ENCODE measurements at regions not wholly inside any gene's neighbourhood (a gene's known extent, or its start where the extent isn't known, plus 50 kb on each side); places are given as distances from the start of the nearest gene placed in this dataset.

DNA sequence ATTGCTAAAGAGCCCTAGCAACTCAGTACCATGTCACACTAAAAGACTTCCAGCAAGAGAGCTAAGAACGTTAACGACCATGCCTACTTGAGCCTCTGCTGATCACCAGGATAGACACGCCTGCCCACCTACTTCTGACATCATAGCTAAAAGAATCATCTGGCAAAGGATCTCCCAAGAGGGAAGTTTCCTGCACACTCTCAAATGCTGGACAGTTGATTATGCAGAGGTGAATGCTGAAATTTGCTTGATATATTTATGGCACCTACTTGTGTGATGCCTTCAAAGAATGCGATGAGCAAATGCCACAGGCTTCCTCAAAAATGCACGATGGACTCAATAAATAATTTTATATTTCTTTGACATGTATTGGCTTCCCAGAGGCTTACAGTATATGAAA is 113.6 kb downstream of the GALC start:
- DNase-seq: no peak

DNA sequence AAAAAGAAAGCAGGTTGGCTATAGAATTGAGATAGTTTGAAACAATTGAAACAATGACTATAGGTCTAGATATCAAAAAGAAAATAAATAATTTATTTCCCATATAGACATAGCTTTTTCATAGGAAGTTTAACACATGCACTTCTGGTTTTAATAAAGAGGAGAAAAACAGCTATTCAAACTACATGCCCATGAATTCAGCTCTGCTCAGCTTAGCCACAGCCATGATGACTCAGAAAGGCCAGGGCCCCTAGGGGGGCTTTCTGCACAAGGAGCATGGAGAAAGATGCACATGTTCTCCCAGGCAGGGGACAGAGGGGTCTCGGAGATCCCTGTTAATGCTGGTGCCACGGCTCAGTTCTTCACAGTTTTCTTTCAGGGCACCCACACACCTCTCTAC is 114.0 kb downstream of the GALC start:
- no peak for DNase-seq

DNA sequence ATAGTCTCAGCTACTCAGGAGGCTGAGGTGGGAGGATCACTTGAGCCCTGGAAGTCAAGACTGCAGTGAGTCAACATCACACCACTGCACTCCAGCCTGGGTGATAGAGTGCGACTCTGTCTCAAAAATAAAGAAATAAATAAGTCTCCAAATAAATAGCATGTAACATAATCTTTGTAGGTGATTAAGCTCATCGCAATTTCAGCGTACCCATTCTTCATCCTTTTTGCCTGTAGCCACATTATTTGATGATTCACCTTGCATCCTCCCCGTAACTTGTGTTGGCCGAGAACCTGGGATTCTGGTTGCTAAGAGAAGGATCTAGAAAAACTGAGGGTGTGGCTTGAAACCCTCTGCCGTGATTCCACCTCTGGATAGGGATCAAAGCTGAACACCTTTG is 115.1 kb downstream of the GALC start:
- DNase-seq: no peak

DNA sequence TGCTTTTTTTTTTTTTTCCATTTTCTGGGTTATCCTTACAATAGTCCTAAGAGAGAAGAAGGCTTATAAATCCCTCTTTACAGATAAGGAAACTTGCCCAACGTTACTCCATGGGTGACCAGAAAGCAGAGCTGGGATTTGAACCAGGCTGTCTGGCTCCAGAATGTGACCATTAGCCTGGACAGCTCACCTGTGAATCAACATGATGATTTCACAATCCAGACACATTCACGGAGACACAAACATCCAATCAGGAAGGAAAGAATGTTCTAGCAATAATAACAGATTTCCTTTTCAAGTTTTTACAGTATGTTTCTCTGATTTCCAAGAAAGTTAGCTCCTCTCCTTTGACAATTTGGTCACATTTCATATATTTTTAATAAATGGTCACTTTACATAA is 118.3 kb downstream of the GALC start:
- no peak for DNase-seq

DNA sequence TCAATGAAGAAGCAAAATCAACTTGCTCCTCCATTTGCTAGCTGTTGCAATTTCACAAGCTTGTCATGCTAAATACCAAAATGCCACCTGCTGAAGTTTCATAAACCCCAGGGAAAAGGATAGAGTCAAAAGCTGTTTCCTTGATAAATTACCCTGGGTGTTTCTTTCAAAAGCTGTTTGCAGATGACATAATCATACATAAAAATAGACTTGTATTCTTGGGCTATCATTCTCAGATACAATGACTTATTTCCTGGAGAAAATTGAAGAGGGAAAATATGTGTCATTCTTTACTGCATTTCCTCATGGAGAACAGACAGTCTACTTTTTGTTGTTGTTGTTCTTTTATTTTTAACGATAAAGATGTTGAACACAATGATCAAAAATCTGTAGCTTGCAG is 119.2 kb downstream of the GALC start:
- no peak for DNase-seq

DNA sequence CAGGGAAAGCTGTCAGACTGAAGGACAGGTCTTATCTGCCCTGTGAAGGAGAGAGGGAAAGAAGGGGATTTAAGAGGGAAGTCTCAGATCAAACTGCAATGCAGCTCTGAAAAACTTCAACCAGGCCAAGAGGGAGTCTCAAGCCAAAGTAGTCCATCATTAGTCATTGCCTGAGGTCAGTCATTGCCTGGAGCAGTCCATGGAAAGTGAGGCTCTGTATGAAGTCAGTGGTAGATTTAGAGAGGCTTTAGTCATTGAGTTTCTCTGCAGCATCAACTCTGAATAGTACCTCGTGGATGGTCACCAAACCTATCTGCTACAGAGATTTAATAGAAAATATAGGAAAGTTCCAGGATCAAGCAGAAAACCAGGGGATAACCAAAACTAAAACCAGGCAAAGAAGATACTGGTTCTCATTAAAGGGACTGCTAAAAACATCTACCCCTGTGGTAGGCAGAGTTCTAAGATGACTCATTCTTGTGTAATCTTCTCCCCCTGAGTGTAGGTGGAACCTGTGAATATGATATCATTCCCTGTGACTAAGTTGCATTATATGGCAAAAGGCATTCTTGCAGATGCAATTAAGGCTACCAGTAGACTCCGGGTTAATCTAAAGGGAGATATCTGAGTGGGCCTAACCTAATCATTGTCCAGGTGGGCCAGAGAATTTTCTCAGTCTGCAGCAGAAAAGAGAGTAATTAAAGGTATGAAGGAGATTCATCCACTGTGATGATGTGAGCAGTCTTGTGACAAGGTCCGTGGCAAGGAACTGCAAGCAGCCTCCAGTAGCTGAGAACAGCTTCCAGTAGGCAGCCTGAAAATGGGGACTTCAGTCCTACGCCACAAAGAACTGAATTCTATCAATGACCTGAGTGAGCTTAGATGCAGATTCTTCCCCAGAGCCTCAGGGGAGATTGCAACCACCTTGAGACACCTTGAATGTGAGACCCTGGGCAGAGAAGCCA is 123.1 kb downstream of the GALC start:
- DNase-seq: no peak

DNA sequence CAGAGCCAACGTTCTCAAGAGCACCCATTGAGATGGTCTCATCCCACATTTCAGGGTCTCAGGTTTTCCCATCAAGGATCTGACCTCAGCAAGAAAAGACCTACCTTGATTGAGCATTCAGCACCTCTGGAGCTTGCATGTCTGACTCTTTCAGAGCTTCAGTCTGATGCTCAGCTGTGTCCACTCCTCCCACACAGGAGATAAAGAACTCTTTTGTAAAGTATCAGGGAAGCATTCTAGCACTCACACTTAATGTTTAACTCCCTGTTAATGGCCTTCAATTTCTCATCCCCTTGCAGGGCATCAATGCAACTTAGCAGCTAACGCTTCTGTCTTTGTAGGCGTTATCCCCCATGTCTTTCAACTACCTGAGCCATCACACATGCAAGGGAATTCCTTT is 124.1 kb downstream of the GALC start:
- no peak for DNase-seq

DNA sequence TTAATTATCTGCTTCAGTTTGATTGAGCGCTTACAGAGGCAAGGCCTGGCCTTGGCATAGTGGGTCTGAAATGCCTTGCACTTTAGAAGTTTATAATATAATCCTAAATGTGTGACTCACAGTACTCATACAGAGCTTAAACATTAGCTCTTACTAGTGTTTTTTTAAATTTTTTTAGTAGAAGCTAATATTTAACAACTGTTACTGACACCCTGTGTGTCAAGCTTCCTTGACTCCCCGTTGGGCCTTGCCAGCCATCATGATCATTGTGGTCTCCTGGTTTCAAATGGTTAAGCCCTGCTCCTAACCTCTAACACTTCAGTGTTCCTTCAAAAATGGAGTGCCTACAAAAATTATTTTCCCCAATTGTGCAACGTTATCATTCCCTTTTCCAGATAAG is 126.9 kb downstream of the GALC start:
- no peak for DNase-seq

DNA sequence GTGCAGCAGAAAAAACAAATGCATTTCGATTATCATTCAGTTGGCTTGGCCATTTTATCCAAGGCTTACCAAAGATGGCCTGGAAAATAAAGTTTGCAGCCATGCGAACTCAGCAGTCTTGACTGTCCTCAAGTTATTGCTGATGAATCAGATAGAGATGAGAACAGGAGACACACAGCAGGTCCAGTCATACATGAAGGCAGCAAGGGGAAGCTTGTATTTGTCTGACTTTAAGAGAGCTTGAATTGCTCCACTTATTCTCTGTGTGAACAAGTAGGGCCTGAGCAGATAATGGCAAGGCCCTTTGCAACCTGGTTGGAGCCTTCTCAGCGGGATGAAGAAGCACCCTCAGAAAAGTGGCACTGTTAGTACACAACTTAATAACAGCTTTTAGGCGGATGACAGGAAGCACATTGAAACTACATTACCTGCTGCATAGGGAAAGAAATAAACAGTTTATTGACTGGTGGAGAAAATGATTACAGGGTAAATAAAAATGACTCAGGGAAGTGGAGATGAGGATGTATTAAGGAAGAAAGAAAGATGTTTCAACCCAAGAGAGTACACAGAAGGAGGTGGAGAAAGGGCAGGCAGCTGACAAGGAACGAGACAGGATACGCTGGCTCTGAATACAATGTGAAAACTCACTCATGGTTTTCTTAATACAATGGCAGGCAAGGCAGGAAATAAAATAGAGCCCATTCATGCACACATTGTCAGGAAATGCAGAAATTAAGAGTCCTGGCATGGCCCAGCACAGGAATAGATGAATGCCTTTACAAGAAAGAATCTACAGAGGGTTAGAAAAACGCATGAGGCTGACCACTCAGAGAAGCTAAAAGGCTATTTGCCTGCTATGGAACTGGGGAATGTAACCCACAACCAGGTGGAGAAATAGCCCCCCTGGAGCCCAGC is 128.4 kb downstream of the GALC start:
- DNase-seq: no peak

DNA sequence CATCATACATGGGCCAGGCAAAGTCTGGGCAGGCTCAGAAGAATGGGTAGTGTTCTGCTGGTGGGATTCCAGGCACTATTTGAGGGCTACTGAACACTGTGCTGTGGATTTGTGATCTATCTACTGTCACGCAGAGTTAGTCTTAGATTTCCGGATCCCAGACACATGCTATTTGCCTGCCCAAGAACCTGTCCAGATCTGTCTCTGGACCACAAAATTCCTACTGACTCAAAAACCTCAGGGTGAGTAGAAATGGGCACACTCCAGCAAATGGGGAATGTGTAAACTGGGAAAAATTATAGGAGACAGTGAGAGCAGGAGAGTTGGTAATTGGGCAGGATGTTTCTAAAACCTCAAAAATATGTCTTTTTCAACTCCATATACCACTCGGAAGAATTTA is 129.9 kb downstream of the GALC start:
- no peak for DNase-seq

DNA sequence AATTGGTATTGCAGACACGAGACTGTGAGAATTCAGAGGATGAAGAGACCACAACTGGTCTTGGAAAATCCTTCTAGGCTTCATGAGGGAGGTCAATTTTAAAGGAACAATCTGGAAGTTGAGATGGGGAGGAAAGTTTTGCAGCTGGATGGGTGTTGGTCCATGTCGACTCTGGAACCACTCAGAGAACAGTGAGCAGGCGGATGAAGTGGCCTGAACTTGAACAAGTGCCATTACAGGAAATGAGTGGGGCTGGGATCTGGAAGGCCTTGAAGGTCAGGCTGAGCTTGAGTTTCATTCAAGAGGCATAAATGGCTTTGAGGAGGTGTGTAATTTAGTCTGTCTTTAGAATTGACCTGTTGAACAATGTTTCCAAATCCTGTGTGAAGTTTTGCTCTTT is 140.9 kb downstream of the GALC start:
- DNase-seq: no peak

DNA sequence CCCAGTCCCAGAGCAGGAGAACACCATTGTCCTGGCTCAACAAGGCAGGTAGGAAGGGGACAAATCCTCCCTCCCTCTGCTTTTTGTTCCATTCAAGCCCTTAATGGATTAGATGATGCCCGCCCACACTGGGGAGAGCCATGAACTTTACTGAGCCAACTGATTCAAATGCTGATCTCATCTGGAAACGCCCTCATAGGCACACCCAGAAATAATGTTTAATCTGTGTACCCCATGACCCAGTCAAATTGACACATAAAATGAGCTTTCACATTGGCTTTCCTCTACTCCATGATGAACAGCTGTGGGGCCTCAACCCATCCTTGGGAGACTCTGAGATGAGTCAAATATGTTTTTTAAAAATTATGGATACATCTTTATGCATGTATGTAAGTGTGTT is 141.8 kb downstream of the GALC start:
- no peak for DNase-seq

DNA sequence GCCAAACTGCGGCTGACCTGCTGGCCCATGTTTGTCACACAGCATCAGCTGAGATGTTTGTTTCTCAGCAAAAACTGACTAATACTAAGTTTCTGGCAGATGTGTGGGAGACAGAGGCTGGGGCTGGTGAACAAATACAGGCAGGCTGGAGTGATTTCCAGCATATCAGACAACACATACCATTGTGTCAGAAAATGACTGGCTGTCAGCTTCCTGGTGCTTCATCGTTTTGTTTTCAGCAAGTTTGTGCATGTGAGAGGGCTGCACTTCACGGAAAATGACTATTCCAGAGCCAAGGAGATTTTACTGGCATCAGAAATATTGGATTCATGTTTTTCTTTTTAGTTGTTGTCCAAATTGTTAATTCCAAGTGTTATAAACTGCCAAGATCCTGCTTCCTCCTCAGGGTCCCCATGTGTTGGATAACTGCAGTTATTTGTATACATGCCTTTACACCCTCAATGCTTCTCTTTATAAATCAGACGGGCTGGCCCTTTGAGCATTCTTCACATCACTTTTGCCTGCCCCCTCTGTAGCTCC is 145.7 kb downstream of the GALC start:
- peak; percentile 38 for DNase-seq

DNA sequence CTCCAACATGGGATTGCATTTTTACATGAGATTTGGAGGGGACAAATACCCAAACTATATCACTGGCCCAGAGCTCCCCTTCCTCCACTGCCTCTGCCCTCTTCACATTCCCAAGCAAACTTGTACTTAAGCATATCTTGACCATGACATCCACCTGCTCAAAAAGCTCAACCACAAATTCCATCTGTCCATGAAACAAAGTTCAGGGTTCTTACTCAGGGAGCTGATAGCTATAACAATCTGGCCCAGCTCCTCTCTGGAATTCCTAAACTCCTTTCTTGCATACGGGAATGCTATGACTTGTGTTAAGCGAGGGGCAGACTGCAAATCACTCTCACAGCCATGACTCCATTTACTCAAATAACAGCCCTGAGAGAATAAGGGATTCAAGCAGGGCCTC is 152.1 kb downstream of the GALC start:
- DNase-seq: peak; percentile 52

DNA sequence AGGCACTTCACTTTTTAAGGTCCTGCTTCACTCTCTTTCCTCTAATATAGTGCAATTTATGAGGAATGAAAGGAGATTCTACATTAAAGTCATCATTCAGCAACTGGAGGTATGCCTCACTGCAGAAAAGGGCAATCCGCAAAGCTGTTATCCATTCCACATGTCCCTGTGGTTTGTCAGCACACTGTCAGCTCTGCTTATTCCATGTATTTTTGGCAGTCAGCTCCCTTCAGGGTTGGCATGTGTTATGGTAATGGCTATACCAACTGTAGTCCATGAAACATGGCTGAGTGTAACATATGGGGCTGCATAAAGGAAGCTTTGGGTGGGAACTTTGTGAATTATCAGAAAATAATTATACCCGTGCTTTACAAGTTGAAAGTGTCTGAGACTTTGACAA is 154.1 kb downstream of the GALC start:
- DNase-seq: peak; percentile 3

DNA sequence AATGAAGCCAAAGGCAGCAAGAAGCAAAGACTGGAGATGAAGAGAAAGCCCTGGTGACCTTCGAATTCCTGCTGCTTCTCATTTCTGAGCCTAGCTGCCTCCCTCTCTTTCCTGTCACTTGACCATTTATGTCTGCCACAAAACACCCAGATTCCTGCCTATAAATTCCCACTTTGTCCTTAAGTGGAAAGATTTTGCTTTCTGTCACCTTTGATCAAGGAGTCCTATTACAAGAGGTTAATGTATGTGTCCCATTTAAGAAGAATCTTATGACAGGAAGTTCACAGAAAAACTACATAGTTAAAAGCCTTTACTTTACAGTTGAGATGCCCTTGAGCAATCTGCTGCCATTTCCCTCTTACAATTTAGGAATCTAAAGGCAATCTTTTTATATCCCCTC is 155.7 kb downstream of the GALC start:
- no peak for DNase-seq

DNA sequence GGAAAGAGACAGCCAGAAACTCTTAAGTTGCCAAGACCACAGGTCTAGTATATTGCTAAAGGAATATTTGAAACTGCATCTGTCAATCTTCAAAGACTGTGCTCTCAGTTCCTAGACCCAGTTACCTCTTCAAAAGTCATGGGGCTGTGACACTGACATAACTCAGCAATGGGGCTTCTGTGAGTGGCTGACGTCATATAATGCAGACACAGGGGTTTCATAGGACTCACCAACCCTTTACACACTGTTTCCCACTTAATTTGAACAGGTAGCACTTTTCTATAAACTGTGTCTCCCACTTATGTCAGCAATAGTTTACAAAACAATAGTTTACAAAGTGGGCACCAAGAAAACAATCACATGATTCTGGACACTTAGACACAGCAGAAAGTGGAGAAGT is 158.4 kb downstream of the GALC start:
- no peak for DNase-seq

DNA sequence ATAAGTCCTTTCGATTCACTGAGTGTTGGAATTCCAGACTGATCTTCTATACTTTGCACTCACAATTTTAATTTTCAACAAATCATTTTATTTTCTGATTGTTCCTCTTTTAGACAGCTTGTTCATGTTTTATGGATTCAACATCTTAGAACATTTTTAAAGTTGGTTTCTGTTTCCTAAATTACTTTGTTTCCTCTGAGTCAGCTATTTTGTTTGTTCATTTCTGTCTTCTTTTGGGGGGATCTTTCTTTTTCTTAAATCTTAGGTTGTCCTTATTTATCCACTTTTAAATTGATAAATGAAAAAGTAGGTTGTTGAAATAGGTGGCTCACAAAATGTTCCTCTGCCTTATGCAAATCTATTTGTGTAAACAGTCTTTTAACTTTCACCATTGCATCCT is 160.0 kb downstream of the GALC start:
- no peak for DNase-seq

DNA sequence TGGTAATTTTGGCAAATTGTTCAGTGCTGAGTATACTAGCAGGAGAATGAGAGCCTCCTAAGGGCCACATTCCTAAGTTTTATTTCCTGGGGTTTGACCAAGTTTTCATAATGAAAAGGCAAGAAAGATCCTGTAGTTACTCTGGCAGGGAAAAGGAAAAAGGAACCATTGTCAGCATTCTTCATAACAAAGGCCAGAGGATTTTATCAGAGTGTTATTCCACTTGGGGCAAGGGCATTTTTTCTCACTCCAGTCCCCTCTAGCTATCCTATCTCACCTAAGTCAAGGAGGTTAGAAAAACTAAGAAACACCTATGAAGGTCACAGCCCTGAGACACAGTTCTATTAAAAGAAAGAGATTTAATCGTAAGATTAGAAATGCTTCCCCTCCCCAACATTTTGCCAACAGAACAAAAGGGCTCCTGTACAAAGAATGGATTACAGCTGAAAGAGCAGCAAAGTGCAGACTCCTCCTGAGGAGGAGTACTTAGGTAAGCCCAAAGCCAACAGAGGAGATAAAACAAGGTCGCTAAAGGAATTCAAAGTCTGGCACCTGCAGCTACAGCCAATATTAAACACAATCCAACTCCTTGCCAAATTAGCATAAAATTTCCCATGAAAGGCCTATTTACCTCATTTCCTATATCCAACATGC is 162.4 kb downstream of the GALC start:
- DNase-seq: no peak

DNA sequence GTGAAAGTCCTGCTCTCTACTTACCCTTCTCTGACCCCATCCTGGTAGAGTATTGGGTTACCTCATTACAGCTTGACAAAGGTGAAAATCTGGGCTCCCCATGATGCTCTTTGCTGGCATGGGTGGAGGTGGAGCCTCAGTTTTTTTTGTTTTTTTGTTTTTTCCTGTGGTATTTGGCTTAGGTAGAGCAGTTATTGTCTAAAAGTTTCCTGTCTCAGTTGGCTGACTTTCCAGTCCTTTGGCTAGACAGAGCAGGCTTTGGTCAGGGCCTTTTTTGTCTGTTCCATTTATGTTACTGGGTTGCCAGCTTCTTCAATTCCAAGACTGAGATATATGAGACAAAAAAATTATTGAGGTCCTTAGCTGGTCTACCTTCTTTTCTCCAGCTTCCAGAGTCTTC is 163.4 kb downstream of the GALC start:
- DNase-seq: no peak

DNA sequence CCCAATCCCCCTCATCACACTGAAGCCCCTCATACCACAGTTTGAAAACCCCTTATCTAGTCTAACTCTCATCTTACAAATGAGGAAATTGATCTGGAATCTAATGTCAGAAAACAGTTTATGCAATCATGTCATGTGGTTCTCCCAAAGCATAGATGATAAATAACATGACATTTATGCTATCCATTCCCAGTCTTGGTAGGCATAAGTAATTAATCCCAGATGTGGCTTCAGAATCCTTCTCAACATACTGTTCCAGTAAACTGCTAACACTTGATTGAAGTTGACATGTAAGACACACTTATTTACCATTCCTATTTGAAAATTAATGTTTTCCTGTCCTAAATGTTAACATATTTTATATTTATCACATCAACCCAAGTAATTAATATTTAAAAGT is 168.7 kb downstream of the GALC start:
- DNase-seq: no peak

DNA sequence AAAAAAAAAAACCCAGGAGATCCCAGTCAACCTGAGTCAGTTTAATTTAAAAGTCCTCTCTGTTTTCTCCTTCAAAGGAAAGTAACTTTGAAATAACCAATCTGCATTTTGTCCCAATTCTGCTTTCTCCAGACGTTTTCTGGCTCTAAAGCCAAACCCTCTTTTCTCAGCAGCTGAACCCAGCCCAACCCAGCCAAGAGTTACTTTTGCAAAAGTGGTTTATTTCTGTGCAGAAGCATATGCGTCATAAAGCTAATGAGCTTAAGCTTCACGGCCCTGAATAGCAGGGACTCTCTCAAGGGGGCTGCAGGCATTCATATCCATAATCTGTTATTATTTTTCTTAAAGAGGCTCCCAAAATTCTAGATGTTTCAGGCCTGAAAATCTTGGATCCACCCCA is 176.6 kb downstream of the GALC start:
- DNase-seq: no peak

DNA sequence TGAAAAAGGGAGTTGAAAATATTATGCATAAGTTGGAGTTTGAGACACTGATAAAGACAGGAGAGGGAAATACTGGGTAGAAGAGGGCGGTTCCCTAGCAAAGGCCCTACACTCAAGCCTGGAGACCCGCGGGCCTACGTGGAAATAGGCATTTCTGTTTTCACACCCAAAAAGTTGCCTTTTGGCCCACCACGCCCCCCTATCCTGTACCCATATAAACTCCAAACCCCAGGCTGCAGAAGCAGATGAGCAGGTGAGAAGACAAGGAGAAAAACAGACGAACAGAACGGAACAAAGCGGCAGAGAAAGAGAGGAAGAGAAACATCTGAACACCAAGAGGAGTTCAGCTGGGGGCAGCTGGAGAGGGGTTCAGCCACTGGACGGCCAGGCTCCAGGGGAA is 177.9 kb downstream of the GALC start:
- no peak for DNase-seq
